Right forelimb (tissue), 1 donor: ENCODE measurements at regions not wholly inside any gene's neighbourhood (a gene's known extent, or its start where the extent isn't known, plus 50 kb on each side); places are given as distances from the start of the nearest gene placed in this dataset.
A peak's percentile ranks its signal among the peaks of the same experiment; 100 is the strongest.

Experiments used
- DNase-seq: peaks from one replicate; pipeline ENCODE4 v3.0.0-alpha.2; 2018

DNA sequence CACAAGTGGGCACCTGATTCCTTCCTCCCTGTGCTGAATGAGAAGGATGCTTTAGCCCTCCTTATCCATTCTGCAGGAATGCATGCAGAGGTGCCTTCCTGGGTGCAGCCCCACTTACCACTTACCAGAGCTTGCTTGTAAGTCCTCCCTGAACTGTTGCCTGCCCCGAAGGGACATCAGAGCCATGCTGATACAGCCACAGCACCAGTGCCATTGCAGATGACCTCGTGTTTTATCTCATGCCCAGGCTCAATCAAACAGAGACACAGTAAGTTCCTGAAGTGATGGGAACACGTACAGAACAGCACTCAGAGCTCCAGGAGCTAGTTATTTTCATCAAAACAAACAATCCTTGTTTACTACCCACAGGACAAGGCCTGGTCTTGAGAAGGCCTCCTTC, 81.9 kb downstream of the ATP1A1 start:
- DNase-seq: no peak

DNA sequence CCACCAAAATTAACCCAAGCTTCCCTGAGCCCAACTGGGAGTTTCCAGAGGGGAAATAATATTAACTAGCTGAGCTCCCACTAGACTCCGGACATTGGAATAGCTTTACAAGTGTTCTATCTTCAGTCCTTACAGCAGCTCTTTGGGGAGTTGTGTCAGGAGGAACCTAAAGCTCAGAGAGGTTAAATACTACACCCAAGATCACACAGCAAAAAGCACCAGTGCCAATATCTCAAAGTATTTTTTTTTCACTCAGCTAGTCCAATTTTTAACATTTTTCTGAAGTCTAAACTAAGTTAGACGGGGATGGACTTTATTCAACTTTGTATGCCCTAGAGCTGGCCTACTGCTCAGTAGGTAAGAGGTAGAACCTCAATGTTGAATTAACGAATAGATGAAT, 82.5 kb downstream of the ATP1A1 start:
- no peak for DNase-seq

DNA sequence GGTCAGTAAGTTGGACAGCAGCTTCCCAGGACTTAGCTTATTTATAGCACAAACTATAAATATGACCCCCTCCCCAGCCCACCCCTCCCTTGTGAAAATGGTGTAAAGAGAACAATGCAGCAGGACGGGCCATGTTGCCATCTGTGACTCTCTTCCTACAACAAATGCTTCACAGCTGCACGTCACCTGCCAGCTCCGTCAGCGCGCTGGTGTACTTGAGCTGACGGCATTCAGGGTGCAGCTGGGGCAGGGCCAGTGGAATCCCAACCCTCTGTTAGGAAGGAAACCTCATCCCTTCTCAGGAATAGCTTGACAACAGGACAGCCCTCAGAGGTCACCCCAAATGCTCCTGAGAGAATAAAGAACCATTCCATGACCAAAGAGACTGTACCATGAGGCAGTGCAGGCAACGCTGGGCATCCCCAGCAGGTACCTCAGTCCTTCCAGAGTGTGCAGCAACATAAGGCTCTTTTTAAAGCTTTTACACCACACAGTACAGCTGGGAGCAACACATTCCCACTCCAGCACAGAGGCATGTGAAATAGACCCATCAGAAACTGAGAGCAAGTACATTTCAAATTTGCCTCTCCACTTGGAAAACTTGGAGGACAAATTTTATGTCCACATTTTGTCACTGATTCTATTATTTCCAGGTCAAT, 85.0 kb downstream of the ATP1A1 start:
- DNase-seq: peak; percentile 68

DNA sequence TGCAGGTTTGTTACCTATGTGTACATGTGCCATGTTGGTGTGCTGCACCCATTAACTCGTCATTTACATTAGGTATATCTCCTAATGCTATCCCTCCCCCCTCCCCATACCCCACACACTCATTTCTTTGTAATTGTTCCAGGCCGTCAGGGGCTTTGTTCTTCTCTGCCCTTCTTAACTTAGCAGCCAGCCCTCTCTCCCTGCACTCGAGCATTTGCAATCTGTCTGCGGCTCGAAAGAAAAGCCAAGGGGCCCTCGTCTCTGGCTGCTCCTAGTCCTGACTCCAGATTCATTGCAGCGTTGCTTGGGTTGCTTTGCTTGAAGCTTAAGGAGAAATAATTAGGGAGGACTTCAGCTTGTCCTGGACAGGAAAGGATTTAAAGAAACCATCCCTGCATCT, 85.7 kb downstream of the ATP1A1 start:
- no peak for DNase-seq

DNA sequence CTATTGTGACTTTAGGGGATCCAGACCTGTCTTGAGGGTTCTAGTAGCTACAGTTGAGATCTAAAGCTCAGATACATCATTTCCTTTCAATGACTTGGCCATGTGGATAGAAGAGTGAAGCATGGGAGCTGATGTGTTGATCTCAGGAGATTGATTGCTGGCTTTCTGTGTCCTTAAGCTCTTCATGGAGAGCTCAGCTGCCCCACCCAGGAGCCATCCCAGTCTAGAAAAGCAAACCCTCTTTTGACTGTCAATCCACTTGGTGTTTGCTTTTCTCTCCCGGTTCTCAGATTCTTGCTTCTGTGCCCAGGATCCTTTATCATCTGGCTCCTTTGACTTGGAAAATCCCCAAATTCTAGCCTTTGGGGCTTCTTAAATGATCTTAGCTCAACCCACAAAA, 87.2 kb downstream of the ATP1A1 start:
- no peak for DNase-seq

DNA sequence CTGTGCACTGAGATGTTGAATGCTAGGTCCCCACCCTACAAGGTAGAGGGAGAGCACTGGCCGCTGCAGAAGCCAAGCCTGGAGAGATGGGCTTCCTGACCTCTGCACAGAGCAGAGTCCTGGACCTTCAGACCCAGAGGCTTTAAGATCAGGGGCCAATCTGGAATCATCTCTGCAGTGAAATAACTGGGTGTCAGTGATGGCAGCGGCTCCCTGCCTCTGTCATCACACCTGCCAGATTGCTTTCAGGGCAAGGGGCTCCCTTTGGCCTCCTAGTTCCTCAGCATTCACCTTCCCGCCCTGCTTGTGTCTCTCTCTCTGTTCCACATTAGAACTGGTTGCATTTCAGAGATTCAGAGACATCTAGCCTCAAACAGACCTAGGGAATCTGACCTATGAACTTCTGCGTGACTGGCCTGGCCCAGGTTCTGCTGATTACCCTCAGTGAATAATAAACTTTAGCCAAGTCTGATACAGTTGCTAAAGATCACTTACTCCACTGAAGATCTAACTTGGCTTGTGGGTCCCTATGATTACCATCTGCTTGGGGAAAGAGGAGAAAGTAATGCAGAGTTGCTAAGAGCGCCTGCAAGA, 87.8 kb downstream of the ATP1A1 start:
- DNase-seq: no peak

DNA sequence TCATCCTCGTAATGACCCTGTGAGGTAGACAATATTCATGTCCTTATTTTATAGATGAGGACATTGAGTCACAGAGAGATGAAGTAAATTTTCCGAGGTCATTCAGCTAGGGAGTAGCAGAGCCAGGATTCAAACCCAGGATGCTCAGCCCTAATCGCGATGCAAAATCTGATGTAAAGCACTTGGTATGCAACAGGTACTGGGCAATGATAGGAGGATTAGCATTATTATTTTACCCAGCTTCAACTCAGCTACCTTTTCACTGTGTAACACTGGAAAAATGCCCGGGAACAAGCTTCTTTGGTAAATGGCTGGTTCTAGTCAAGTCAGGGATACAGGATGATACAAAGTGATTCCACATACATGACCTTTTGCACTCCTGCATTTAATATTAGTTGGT, 88.7 kb downstream of the ATP1A1 start:
- no peak for DNase-seq

DNA sequence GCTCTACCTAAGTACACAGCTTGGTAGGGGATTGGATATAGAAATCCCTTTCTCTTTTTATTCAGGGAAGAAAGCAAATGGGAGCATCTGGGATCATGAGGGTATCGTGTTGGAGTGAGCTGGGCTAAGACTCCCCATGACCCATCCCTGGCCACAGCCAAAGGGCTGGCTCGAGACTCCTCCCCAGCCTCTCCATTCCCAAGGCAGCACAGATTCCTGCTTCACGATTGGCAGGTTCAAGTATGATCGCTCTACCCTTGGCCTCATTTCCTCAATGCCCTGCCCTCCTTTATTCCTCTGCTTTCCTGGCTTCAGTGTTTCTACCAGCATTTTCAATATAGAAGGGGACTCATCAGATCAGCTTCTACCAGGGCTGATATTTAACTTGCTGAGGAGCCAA, 89.7 kb downstream of the ATP1A1 start:
- DNase-seq: no peak

DNA sequence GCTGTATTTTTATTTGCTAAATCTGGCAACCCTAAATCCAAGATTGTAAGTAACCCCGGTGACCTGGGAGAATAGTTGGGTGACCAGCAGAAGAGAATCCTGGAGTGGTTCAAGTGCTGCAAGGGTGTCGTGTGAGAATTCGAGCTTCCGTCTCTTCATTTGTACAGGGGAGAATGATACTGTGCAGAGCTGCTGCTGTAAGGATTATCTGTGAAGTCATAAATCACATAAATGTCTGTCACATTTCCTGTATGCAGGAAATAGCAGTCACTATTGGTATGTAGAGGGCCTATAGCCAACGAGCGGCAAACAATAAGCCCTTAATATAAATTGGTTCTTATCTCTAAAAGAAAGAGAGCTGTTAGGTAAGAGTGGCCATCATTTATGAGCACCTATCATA, 90.7 kb downstream of the ATP1A1 start:
- no peak for DNase-seq
